H1 (cell line): ENCODE measurements at regions not wholly inside any gene's neighbourhood (a gene's known extent, or its start where the extent isn't known, plus 50 kb on each side); places are given as distances from the start of the nearest gene placed in this dataset.

Experiments
- CTCF ChIA-PET: fragments of 300-600 bp; sonication (Branson Sonifier 250); formaldehyde crosslinking; loops from one replicate; lab custom pipeline; 2021; ENCODE audit not compliant: partially characterized antibody; lab: Charles Lee
- POLR2A ChIA-PET: fragments of 300-600 bp; sonication (Branson Sonifier 250); formaldehyde crosslinking; loops from one replicate; lab custom pipeline; 2021; ENCODE audit warnings: inconsistent platforms; ENCODE audit not compliant: partially characterized antibody; lab: Charles Lee
- DNase-seq, 2 experiments: peaks; one replicate each; pipeline versions ENCODE4 v3.0.0 to v3.0.0-alpha.2; 2010 to 2022; ENCODE audit warnings: low spot score in 2 of 2, low read depth in 1 of 2, mixed read lengths in 1 of 2
- FAIRE-seq: peaks from 2 replicates; lab custom pipeline; 2011; peaks lifted over from hg19 to GRCh38; lab: Jason Lieb, UNC
- H2AFZ ChIP-seq: 2 replicates; pipeline ENCODE4 v1.8.1; 2012; ENCODE audit warnings: low read length, inconsistent platforms
- H2AK5ac ChIP-seq: 2 replicates; pipeline ENCODE4 v1.6.1; 2013; ENCODE audit warnings: low read depth, low read length
- H2BK120ac ChIP-seq: replicated peaks from 2 replicates; pipeline ENCODE3; 2013; ENCODE audit warnings: low read depth, low read length, inconsistent platforms
- H2BK12ac ChIP-seq: 2 replicates; pipeline ENCODE4 v1.6.1; 2013; ENCODE audit warnings: low read depth, low read length
- H2BK15ac ChIP-seq: 2 replicates; pipeline ENCODE4 v1.6.1; 2013; ENCODE audit warnings: low read length
- H2BK20ac ChIP-seq: 2 replicates; pipeline ENCODE4 v1.6.1; 2013; ENCODE audit warnings: low read length
- H2BK5ac ChIP-seq: 2 replicates; pipeline ENCODE4 v1.6.1; 2013; ENCODE audit warnings: low read depth, low read length
- H3K14ac ChIP-seq: 2 replicates; pipeline ENCODE4 v1.6.1; 2013; ENCODE audit warnings: inconsistent platforms; ENCODE audit not compliant: insufficient read length
- H3K18ac ChIP-seq: 2 replicates; pipeline ENCODE4 v1.6.1; 2013; ENCODE audit warnings: low read length; ENCODE audit errors: extremely low read depth
- H3K23ac ChIP-seq: 2 replicates; pipeline ENCODE4 v1.6.1; 2013; ENCODE audit warnings: inconsistent platforms; ENCODE audit not compliant: insufficient read length
- H3K23me2 ChIP-seq: 2 replicates; pipeline ENCODE4 v1.6.1; 2013; ENCODE audit warnings: low read depth, low read length
- H3K27ac ChIP-seq: 2 replicates; pipeline ENCODE4 v1.6.1; 2011; ENCODE audit warnings: low read depth, low read length, inconsistent platforms
- H3K27me3 ChIP-seq, 4 experiments: replicated peaks in 1 of 4; 1 replicate in 1 of 4; 2 replicates in 3 of 4; pipeline versions ENCODE4 v1.6.1 to v1.8.1; 2011 to 2013; ENCODE audit warnings: low read length in 3 of 4, mild to moderate bottlenecking in 3 of 4, inconsistent platforms in 2 of 4, mixed read lengths in 2 of 4, moderate library complexity in 1 of 4; ENCODE audit not compliant: control insufficient read depth in 3 of 4, insufficient read depth in 3 of 4; ENCODE audit errors: extremely low read depth in 1 of 4
- H3K36me3 ChIP-seq, 4 experiments: 2 replicates each; pipeline versions ENCODE4 v1.6.1 to v1.8.1; 2011 to 2013; ENCODE audit warnings: mild to moderate bottlenecking in 4 of 4, low read length in 3 of 4, moderate library complexity in 2 of 4, control low read depth in 1 of 4, inconsistent platforms in 1 of 4; ENCODE audit not compliant: insufficient read depth in 4 of 4, control insufficient read depth in 2 of 4
- H3K4ac ChIP-seq: replicated peaks from 2 replicates; pipeline ENCODE3; 2013; ENCODE audit warnings: low read length, low read depth, mixed read lengths, inconsistent platforms; ENCODE audit not compliant: insufficient read length
- H3K4me1 ChIP-seq, 4 experiments: replicated peaks in 1 of 4; 1 replicate in 1 of 4; 2 replicates in 3 of 4; pipeline versions ENCODE4 v1.6.1 to v1.8.1; 2011 to 2013; ENCODE audit warnings: low read length in 3 of 4, inconsistent platforms in 2 of 4, mixed read lengths in 1 of 4; ENCODE audit not compliant: insufficient read depth in 4 of 4, control insufficient read depth in 3 of 4
- H3K4me2 ChIP-seq, 2 experiments: 2 replicates each; pipeline versions ENCODE4 v1.6.1 to v1.8.1; 2011 to 2013; ENCODE audit warnings: low read depth in 2 of 2, low read length in 2 of 2, control low read depth in 1 of 2, inconsistent platforms in 1 of 2, mild to moderate bottlenecking in 1 of 2; ENCODE audit not compliant: insufficient read depth in 1 of 2
- H3K4me3 ChIP-seq, 4 experiments: fragments of 200-600, 300-600 bp in 1 of 4; sonication (generic), shearing (Covaris generic), sonication (Bioruptor Twin) in 1 of 4; 2 replicates each; pipeline versions ENCODE4 v1.5.1 to v1.8.1; 2011 to 2016; ENCODE audit warnings: low read length in 4 of 4, low read depth in 3 of 4, control low read depth in 2 of 4, inconsistent platforms in 2 of 4, mild to moderate bottlenecking in 2 of 4, mixed read lengths in 1 of 4, moderate library complexity in 1 of 4; ENCODE audit not compliant: insufficient read depth in 2 of 4; ENCODE audit errors: extremely low read depth in 1 of 4
- H3K56ac ChIP-seq: replicated peaks from 2 replicates; pipeline ENCODE3; 2013; ENCODE audit warnings: low read depth, mild to moderate bottlenecking, mixed read lengths, low read length, inconsistent platforms; ENCODE audit not compliant: insufficient read length
- H3K79me1 ChIP-seq: 2 replicates; pipeline ENCODE4 v1.6.1; 2013; ENCODE audit warnings: low read depth, low read length, control low read depth
- H3K79me2 ChIP-seq, 2 experiments: 2 replicates each; pipeline versions ENCODE4 v1.6.1 to v1.8.1; 2012 to 2013; ENCODE audit warnings: low read length in 2 of 2, mild to moderate bottlenecking in 2 of 2, inconsistent platforms in 1 of 2; ENCODE audit not compliant: insufficient read depth in 2 of 2, control insufficient read depth in 1 of 2
- H3K9ac ChIP-seq, 4 experiments: replicated peaks in 1 of 4; 1 replicate in 1 of 4; 2 replicates in 3 of 4; pipeline versions ENCODE4 v1.6.1 to v1.8.1; 2011 to 2013; ENCODE audit warnings: low read depth in 3 of 4, low read length in 3 of 4, control low read depth in 2 of 4, mild to moderate bottlenecking in 2 of 4, moderate library complexity in 2 of 4, inconsistent platforms in 1 of 4; ENCODE audit errors: extremely low read depth in 1 of 4
- H3K9me3 ChIP-seq, 2 experiments: 2 replicates each; pipeline versions ENCODE4 v1.6.1 to v1.8.1; 2012 to 2013; ENCODE audit warnings: mild to moderate bottlenecking in 2 of 2, moderate library complexity in 2 of 2, control low read depth in 1 of 2, inconsistent platforms in 1 of 2, low read depth in 1 of 2, low read length in 1 of 2, mixed read lengths in 1 of 2; ENCODE audit not compliant: insufficient read depth in 2 of 2
- H4K20me1 ChIP-seq, 2 experiments: replicated peaks in 1 of 2; 2 replicates each; pipeline versions ENCODE3 to v1.8.1; 2011 to 2013; ENCODE audit warnings: inconsistent platforms in 2 of 2, low read length in 2 of 2, mild to moderate bottlenecking in 1 of 2; ENCODE audit not compliant: insufficient read depth in 2 of 2, control insufficient read depth in 1 of 2
- H4K5ac ChIP-seq: 2 replicates; pipeline ENCODE4 v1.6.1; 2013; ENCODE audit warnings: low read length, low read depth, mixed read lengths, inconsistent platforms; ENCODE audit not compliant: insufficient read length
- H4K8ac ChIP-seq: 2 replicates; pipeline ENCODE4 v1.8.0; 2013; ENCODE audit warnings: mild to moderate bottlenecking, moderate library complexity, low read length, inconsistent platforms; ENCODE audit not compliant: insufficient read depth; ENCODE audit errors: extremely low read depth
- H4K91ac ChIP-seq: replicated peaks from 2 replicates; pipeline ENCODE3; 2013; ENCODE audit warnings: low read length, mixed read lengths, inconsistent platforms; ENCODE audit not compliant: insufficient read length
- CBX8 ChIP-seq: fragments of 300-800, 300-1000 bp; sonication (generic); IDR thresholded peaks from 2 replicates; pipeline ENCODE4 v1.7.1; 2016; ENCODE audit warnings: low read depth, low read length, borderline replicate concordance
- GABPA ChIP-seq: IDR thresholded peaks from 2 replicates; pipeline ENCODE4 v1.6.1; 2011; ENCODE audit warnings: mild to moderate bottlenecking, low read length, moderate library complexity, borderline replicate concordance; ENCODE audit not compliant: insufficient read depth
- KDM5A ChIP-seq: fragments of 200-600 bp; IDR thresholded peaks from 2 replicates; pipeline ENCODE4 v1.7.1; 2012; ENCODE audit warnings: mild to moderate bottlenecking, low read length, inconsistent platforms, mixed read lengths
- POLR2A ChIP-seq, 2 experiments: IDR thresholded peaks; 1 replicate in 1 of 2; 2 replicates in 1 of 2; pipeline ENCODE4 v1.6.1; 2011; ENCODE audit warnings: low read depth in 2 of 2, low read length in 2 of 2, mild to moderate bottlenecking in 2 of 2; ENCODE audit errors: control extremely low read depth in 1 of 2
- TCF12 ChIP-seq: IDR thresholded peaks from 2 replicates; pipeline ENCODE4 v1.6.1; 2011; ENCODE audit warnings: low read depth, mild to moderate bottlenecking, low read length
- WGBS, 2 experiments: shearing (Covaris generic) in 1 of 2; methylation state at CpG; one replicate each; pipeline versions ENCODE4 v1.1.6 to v1.1.7; 2013 to 2015; ENCODE audit warnings: low lambda C conversion rate in 2 of 2, mixed read lengths in 2 of 2, inconsistent platforms in 1 of 2, low coverage in 1 of 2, missing lambda C conversion rate in 1 of 2; ENCODE audit not compliant: insufficient replicate concordance in 2 of 2, insufficient coverage in 1 of 2, insufficient read length in 1 of 2; ENCODE audit errors: extremely low coverage in 1 of 2, missing lambda C conversion rate in 1 of 2; 5-methylcytosine and 5-hydroxymethylcytosine counted together
- TF ChIP-seq, protein P1 (sequence below), 3 experiments: IDR thresholded peaks; 1 replicate in 2 of 3; 2 replicates in 1 of 3; pipeline versions ENCODE4 v1.5.1 to v1.6.1; 2011; ENCODE audit warnings: low read length in 3 of 3, mild to moderate bottlenecking in 3 of 3, inconsistent platforms in 2 of 3, low read depth in 1 of 3, moderate library complexity in 1 of 3; ENCODE audit not compliant: insufficient read depth in 1 of 3; ENCODE audit errors: control extremely low read depth in 1 of 3
- TF ChIP-seq, protein P2 (sequence below): IDR thresholded peaks from 2 replicates; pipeline ENCODE4 v1.6.1; 2012; ENCODE audit warnings: inconsistent platforms
- TF ChIP-seq, protein P3 (sequence below): IDR thresholded peaks from 2 replicates; pipeline ENCODE4 v1.6.1; 2012; ENCODE audit warnings: inconsistent platforms
- TF ChIP-seq, protein P4 (sequence below): IDR thresholded peaks from 2 replicates; pipeline ENCODE4 v1.6.1; 2012; ENCODE audit warnings: low read length, inconsistent platforms

DNA sequence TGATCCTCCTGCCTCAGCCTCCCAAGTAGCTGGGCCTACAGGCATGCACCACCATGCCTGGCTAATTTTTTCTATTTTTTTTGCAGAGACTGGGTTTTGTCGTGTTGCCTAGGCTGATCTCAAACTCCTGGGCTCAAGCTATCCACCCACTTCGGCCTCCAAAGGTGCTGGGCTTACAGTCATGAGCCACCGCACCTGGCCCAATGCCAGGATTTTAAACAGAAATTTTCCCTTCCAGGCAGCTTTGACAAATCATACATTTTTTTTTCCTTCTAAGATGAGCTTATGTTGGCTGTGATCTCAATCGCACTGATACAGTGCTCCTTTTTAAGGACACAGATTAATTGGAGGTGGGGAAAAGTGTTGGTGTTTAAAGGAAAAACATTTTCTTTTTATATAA is 73.2 kb upstream of the CD2AP start:
- Histone ChIP-seq H3K9me3 (no peaks in the 10 kb centered on the region), H3K23me2 (no peaks in the 10 kb centered on the region), H3K14ac (no peak overlapping the region), H2AK5ac (no peak overlapping the region), H3K4ac (no peak overlapping the region), H2BK120ac (no peak overlapping the region), H3K56ac (no peak overlapping the region), H2AFZ (no peak overlapping the region), H3K79me2 (no peaks in the 10 kb centered on the region), H4K5ac (no peak overlapping the region), H2BK15ac (no peak overlapping the region), H3K18ac (no peak overlapping the region), H3K27ac (no peak overlapping the region), H2BK12ac (no peak overlapping the region), H2BK5ac (no peak overlapping the region), H2BK20ac (no peak overlapping the region), H4K91ac (no peak overlapping the region), H3K4me2 (no peak overlapping the region), H3K4me1 (0 out of 7 replicates have a peak, but pooled peaks cover 0 to 2% (median 0%) of the 10 kb centered on the region in 4 experiments), H3K79me1 (no peaks in the 10 kb centered on the region), H3K9ac (no peak overlapping the region), H3K4me3 (no peak overlapping the region), H3K23ac (no peak overlapping the region), H3K36me3 (no peaks in the 10 kb centered on the region), H4K8ac (no peak overlapping the region), H3K27me3 (no peaks in the 10 kb centered on the region), H4K20me1 (no peaks in the 10 kb centered on the region)
- FAIRE-seq: no peak
- POLR2A ChIA-PET: interaction anchor here (0.7 to 1.7 kb wide), 2 partner anchors 24 to 73 kb away, joined by 3 to 5 read pairs; partner anchors contain the start of gene CD2AP
- no peak for DNase-seq
- CTCF ChIA-PET: interaction anchor here (0.7 to 2.3 kb wide), 2 partner anchors 10 to 910 kb away, joined by 3 to 9 read pairs; no protein-coding TSS in a partner anchor
- 93% methylated on average over 4 of the region's 4 CpGs; no CpG with 5 or more reads in 1 of the 2 experiments for WGBS, 2 experiments
- TF ChIP-seq, protein P1, sequence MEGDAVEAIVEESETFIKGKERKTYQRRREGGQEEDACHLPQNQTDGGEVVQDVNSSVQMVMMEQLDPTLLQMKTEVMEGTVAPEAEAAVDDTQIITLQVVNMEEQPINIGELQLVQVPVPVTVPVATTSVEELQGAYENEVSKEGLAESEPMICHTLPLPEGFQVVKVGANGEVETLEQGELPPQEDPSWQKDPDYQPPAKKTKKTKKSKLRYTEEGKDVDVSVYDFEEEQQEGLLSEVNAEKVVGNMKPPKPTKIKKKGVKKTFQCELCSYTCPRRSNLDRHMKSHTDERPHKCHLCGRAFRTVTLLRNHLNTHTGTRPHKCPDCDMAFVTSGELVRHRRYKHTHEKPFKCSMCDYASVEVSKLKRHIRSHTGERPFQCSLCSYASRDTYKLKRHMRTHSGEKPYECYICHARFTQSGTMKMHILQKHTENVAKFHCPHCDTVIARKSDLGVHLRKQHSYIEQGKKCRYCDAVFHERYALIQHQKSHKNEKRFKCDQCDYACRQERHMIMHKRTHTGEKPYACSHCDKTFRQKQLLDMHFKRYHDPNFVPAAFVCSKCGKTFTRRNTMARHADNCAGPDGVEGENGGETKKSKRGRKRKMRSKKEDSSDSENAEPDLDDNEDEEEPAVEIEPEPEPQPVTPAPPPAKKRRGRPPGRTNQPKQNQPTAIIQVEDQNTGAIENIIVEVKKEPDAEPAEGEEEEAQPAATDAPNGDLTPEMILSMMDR (IDR thresholded peaks at IDR 0.05; ENCODE audit: control extremely low read depth in 1 of 3, insufficient read depth in 1 of 3, low read depth in 1 of 3, low read length in 3 of 3): no peak
- TF ChIP-seq, protein P2, sequence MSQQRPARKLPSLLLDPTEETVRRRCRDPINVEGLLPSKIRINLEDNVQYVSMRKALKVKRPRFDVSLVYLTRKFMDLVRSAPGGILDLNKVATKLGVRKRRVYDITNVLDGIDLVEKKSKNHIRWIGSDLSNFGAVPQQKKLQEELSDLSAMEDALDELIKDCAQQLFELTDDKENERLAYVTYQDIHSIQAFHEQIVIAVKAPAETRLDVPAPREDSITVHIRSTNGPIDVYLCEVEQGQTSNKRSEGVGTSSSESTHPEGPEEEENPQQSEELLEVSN: no peak
- TF ChIP-seq CBX8: no peak
- TF ChIP-seq, protein P3, sequence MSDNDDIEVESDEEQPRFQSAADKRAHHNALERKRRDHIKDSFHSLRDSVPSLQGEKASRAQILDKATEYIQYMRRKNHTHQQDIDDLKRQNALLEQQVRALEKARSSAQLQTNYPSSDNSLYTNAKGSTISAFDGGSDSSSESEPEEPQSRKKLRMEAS: no peak
- TF ChIP-seq TCF12: no peak
- TF ChIP-seq POLR2A (IDR thresholded peaks at IDR 0.05; ENCODE audit: control extremely low read depth in 1 of 2, low read depth in 2 of 2, low read length in 2 of 2): no peak
- no peak for TF ChIP-seq KDM5A
- TF ChIP-seq GABPA: no peak
- TF ChIP-seq, protein P4, sequence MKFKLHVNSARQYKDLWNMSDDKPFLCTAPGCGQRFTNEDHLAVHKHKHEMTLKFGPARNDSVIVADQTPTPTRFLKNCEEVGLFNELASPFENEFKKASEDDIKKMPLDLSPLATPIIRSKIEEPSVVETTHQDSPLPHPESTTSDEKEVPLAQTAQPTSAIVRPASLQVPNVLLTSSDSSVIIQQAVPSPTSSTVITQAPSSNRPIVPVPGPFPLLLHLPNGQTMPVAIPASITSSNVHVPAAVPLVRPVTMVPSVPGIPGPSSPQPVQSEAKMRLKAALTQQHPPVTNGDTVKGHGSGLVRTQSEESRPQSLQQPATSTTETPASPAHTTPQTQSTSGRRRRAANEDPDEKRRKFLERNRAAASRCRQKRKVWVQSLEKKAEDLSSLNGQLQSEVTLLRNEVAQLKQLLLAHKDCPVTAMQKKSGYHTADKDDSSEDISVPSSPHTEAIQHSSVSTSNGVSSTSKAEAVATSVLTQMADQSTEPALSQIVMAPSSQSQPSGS: no peak
